Kasumi-1 (cell line): ENCODE measurements at regions not wholly inside any gene's neighbourhood (a gene's known extent, or its start where the extent isn't known, plus 50 kb on each side); places are given as distances from the start of the nearest gene placed in this dataset.
A peak's percentile ranks its signal among the peaks of the same experiment; 100 is the strongest.
"Not testable (repeated sequence)": the region's sequence is repeated elsewhere in the genome, so short reads cannot be mapped to it uniquely, and the experiment has no call there.

ENCODE experiments used
- DNase-seq, 2 experiments: peaks; one replicate each; lab custom pipeline; 2025; lab: John Stamatoyannopoulos, UW

GRCh38 chr4:128688846-128689437 lies 120.6 kb upstream of the JADE1 start:
- DNase-seq: no peak

- DNase-seq: no peak
Measured at GRCh38 chr4:128688033-128688721, 121.3 kb upstream of the JADE1 start.

- no peak for DNase-seq
Measured at GRCh38 chr4:128686810-128687209, 122.7 kb upstream of the JADE1 start.

GRCh38 chr4:128686032-128686465 lies 123.5 kb upstream of the JADE1 start:
- peak in 1 of 2 experiments; percentile 21 for DNase-seq

- no peak for DNase-seq
Measured at GRCh38 chr4:128684016-128684415, 125.5 kb upstream of the JADE1 start.

GRCh38 chr4:128682942-128683666 lies 126.4 kb upstream of the JADE1 start:
- no peak for DNase-seq

GRCh38 chr4:128676095-128676494 lies 133.4 kb upstream of the JADE1 start:
- no peak for DNase-seq

GRCh38 chr4:128675083-128675482 lies 134.4 kb upstream of the JADE1 start:
- no peak for DNase-seq

GRCh38 chr4:128673159-128673558 lies 136.3 kb upstream of the JADE1 start:
- not testable (repeated sequence) for DNase-seq

- not testable (repeated sequence) for DNase-seq
Measured at GRCh38 chr4:128672596-128672995, 136.9 kb upstream of the JADE1 start.

GRCh38 chr4:128670513-128670912 lies 139.0 kb upstream of the JADE1 start:
- no peak for DNase-seq

GRCh38 chr4:128668566-128668965 lies 140.9 kb upstream of the JADE1 start:
- DNase-seq: no peak

GRCh38 chr4:128665514-128665913 lies 144.0 kb upstream of the JADE1 start:
- no peak for DNase-seq

GRCh38 chr4:128663325-128663724 lies 146.2 kb upstream of the JADE1 start:
- DNase-seq: no peak

GRCh38 chr4:128661479-128661878 lies 148.0 kb upstream of the JADE1 start:
- no peak for DNase-seq

- DNase-seq: no peak
Measured at GRCh38 chr4:128660361-128661215, 148.9 kb upstream of the JADE1 start.

GRCh38 chr4:128658214-128658631 lies 151.3 kb upstream of the JADE1 start:
- DNase-seq: no peak

- no peak for DNase-seq
Measured at GRCh38 chr4:128657638-128658037, 151.9 kb upstream of the JADE1 start.

GRCh38 chr4:128654465-128654864 lies 155.0 kb upstream of the JADE1 start:
- DNase-seq: no peak

- DNase-seq: no peak
Measured at GRCh38 chr4:128653527-128654444, 155.7 kb upstream of the JADE1 start.

- DNase-seq: no peak
Measured at GRCh38 chr4:128649575-128650205, 159.8 kb upstream of the JADE1 start.
